Fibroblast of lung (primary cell): ENCODE measurements at regions not wholly inside any gene's neighbourhood (a gene's known extent, or its start where the extent isn't known, plus 50 kb on each side); places are given as distances from the start of the nearest gene placed in this dataset.

Experiments
- DNase-seq, 2 donors: peaks; one replicate each; pipeline versions ENCODE4 v3.0.0 to v3.0.0-alpha.2; 2010; ENCODE audit warnings: low read depth in 2 of 2
- H2AFZ ChIP-seq: 2 replicates; pipeline ENCODE4 v1.5.1; 2012; ENCODE audit warnings: low read length, control low read depth, inconsistent platforms
- H3K27ac ChIP-seq: 2 replicates; pipeline ENCODE4 v1.5.1; 2011; ENCODE audit warnings: low read length, control low read depth; ENCODE audit not compliant: insufficient read depth
- H3K27me3 ChIP-seq: 2 replicates; pipeline ENCODE4 v1.5.1; 2011; ENCODE audit warnings: mild to moderate bottlenecking, low read length; ENCODE audit not compliant: control insufficient read depth, insufficient read depth
- H3K36me3 ChIP-seq: 2 replicates; pipeline ENCODE4 v1.5.1; 2011; ENCODE audit warnings: low read length; ENCODE audit not compliant: control insufficient read depth, insufficient read depth
- H3K4me1 ChIP-seq: 2 replicates; pipeline ENCODE4 v1.5.1; 2011; ENCODE audit warnings: low read length; ENCODE audit not compliant: control insufficient read depth, insufficient read depth; ENCODE audit errors: extremely low read depth
- H3K4me2 ChIP-seq: 2 replicates; pipeline ENCODE4 v1.5.1; 2011; ENCODE audit warnings: low read length, control low read depth; ENCODE audit not compliant: insufficient read depth; ENCODE audit errors: extremely low read depth
- H3K4me3 ChIP-seq, 4 experiments: fragments of 200-600 bp in 1 of 4; sonication (generic) in 1 of 4; replicated peaks in 1 of 4; 2 replicates each; pipeline ENCODE4 v1.5.1; 2011 to 2016; ENCODE audit warnings: low read length in 4 of 4, low read depth in 3 of 4, mild to moderate bottlenecking in 3 of 4, control low read depth in 2 of 4, inconsistent platforms in 1 of 4, mixed read lengths in 1 of 4; ENCODE audit not compliant: insufficient read depth in 1 of 4; ENCODE audit errors: control extremely low read depth in 1 of 4
- H3K79me2 ChIP-seq: 2 replicates; pipeline ENCODE4 v1.5.1; 2012; ENCODE audit warnings: mild to moderate bottlenecking, low read length, inconsistent platforms; ENCODE audit not compliant: control insufficient read depth, insufficient read depth
- H3K9ac ChIP-seq: 2 replicates; pipeline ENCODE4 v1.5.1; 2011; ENCODE audit warnings: mild to moderate bottlenecking, low read length, control low read depth; ENCODE audit not compliant: insufficient read depth
- H3K9me3 ChIP-seq: 2 replicates; pipeline ENCODE4 v1.5.1; 2012; ENCODE audit warnings: low read depth, low read length; ENCODE audit not compliant: control insufficient read depth, insufficient read depth
- H4K20me1 ChIP-seq: 2 replicates; pipeline ENCODE4 v1.5.1; 2011; ENCODE audit warnings: low read length; ENCODE audit not compliant: control insufficient read depth, insufficient read depth; ENCODE audit errors: extremely low read depth
- EZH2 ChIP-seq: IDR thresholded peaks from 2 replicates; pipeline ENCODE4 v1.5.1; 2012; ENCODE audit warnings: low read length, control low read depth, mild to moderate bottlenecking; ENCODE audit errors: missing control alignments
- TF ChIP-seq, protein P1 (sequence below), 2 donors: IDR thresholded peaks in 1 of 2; conservative IDR thresholded peaks in 1 of 2; 1 replicate in 1 of 2; 2 replicates in 1 of 2; pipeline ENCODE4 v1.5.1; 2011 to 2012; ENCODE audit warnings: low read length in 2 of 2, control low read depth in 1 of 2, inconsistent platforms in 1 of 2, low read depth in 1 of 2, mild to moderate bottlenecking in 1 of 2

DNA sequence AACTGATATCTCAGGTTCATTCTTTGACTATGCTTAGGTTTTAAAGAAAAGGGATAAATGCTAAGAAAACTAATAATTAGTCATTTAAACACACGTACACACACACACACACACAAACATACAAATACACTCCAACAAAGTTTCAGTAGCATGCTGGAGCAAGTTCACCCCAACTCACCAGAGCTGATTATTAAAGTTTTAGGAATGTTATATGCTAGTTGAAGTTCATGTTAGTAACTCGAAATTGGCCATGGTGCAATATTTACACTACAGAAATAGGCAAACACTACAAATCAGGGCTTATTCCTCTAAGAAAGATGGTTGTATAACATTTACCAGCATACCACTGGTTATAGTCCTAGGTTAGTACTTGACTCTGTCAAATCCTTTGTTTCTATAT, 384.0 kb upstream of the DIPK2B start:
- Histone ChIP-seq H3K36me3 (no peaks in the 10 kb centered on the region), H3K9ac (no peak overlapping the region), H3K4me3 (no peak overlapping the region), H3K27ac (no peak overlapping the region), H3K79me2 (no peaks in the 10 kb centered on the region), H3K4me2 (no peak overlapping the region), H3K4me1 (no peaks in the 10 kb centered on the region), H4K20me1 (no peaks in the 10 kb centered on the region), H2AFZ (no peak overlapping the region), H3K9me3 (no peaks in the 10 kb centered on the region), H3K27me3 (no peaks in the 10 kb centered on the region)
- DNase-seq, result no peak
- TF ChIP-seq, protein P1, sequence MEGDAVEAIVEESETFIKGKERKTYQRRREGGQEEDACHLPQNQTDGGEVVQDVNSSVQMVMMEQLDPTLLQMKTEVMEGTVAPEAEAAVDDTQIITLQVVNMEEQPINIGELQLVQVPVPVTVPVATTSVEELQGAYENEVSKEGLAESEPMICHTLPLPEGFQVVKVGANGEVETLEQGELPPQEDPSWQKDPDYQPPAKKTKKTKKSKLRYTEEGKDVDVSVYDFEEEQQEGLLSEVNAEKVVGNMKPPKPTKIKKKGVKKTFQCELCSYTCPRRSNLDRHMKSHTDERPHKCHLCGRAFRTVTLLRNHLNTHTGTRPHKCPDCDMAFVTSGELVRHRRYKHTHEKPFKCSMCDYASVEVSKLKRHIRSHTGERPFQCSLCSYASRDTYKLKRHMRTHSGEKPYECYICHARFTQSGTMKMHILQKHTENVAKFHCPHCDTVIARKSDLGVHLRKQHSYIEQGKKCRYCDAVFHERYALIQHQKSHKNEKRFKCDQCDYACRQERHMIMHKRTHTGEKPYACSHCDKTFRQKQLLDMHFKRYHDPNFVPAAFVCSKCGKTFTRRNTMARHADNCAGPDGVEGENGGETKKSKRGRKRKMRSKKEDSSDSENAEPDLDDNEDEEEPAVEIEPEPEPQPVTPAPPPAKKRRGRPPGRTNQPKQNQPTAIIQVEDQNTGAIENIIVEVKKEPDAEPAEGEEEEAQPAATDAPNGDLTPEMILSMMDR (conservative IDR thresholded peaks at IDR 0.05 in 1 of 2, IDR thresholded peaks at IDR 0.05 in 1 of 2; ENCODE audit: low read depth in 1 of 2, low read length in 2 of 2), result no peak

DNA sequence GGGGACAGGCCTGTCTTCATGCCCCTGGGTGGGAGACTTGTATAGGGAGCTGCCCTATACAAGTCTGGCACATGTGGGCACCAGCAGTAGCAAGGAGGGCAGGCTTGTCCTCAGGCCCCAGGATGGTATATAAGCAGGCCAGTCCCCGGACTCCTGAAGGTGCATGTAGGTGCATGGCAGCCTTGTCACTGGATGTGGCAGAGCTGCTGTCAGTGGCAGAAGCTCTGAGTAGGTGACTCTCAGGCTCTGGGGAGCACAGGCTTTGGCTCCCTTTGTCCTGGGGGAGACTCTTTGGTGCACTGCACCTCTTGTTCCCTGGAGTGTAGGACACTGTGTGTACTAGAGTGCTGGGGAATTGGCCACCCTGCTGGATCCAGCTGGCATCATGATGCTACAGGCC, 376.7 kb upstream of the DIPK2B start:
- no peak overlapping the region for H3K27ac ChIP-seq
- no peaks in the 10 kb centered on the region for H3K79me2 ChIP-seq
- H3K9me3 ChIP-seq, result no peaks in the 10 kb centered on the region
- H3K4me1 ChIP-seq, result no peaks in the 10 kb centered on the region
- no peaks in the 10 kb centered on the region for H3K36me3 ChIP-seq
- DNase-seq, result no peak
- H3K4me2 ChIP-seq, result no peak overlapping the region
- H2AFZ ChIP-seq, result no peak overlapping the region
- H3K27me3 ChIP-seq, result no peaks in the 10 kb centered on the region
- TF ChIP-seq, protein P1 (conservative IDR thresholded peaks at IDR 0.05 in 1 of 2, IDR thresholded peaks at IDR 0.05 in 1 of 2; ENCODE audit: low read depth in 1 of 2, low read length in 2 of 2), result no peak
- no peak for TF ChIP-seq EZH2
- no peak overlapping the region for H3K4me3 ChIP-seq
- no peak overlapping the region for H3K9ac ChIP-seq
- no peaks in the 10 kb centered on the region for H4K20me1 ChIP-seq

DNA sequence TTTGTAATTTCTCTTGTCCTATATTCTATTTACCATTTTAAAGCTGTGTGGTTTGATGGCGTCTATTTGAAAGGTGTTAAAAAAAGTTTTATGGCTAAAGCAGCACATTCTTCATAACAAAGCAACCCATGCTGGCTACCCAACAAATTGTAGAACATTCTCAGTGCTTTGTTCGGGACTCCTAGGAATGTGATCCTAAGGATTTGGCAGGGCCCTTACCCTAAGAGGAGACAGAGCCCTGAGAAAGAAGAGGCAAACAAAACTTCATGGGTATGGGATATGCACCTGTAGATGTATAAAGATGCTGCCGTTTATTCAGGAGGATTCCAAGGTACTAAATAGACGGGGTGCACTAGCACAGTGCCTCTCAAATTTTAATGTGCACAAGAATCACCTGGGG, 370.8 kb upstream of the DIPK2B start:
- Histone ChIP-seq H3K9ac (no peak overlapping the region), H3K27ac (no peak overlapping the region), H3K4me3 (no peak overlapping the region), H3K27me3 (no peaks in the 10 kb centered on the region), H2AFZ (no peak overlapping the region), H3K79me2 (no peaks in the 10 kb centered on the region), H3K4me1 (no peaks in the 10 kb centered on the region), H4K20me1 (no peaks in the 10 kb centered on the region), H3K36me3 (no peaks in the 10 kb centered on the region), H3K9me3 (no peaks in the 10 kb centered on the region), H3K4me2 (no peak overlapping the region)
- DNase-seq, result no peak
- TF ChIP-seq, protein P1 (conservative IDR thresholded peaks at IDR 0.05 in 1 of 2, IDR thresholded peaks at IDR 0.05 in 1 of 2; ENCODE audit: low read depth in 1 of 2, low read length in 2 of 2), result no peak
- no peak for TF ChIP-seq EZH2
